ENCODE measurements at regions not wholly inside any gene's neighbourhood (a gene's known extent, or its start where the extent isn't known, plus 50 kb on each side); places are given as distances from the start of the nearest gene placed in this dataset.

- TF ChIP-seq EZH2 (IDR thresholded peaks at IDR 0.05; ENCODE audit: insufficient read depth, poor library complexity, severe bottlenecking) (no peak), EZH2phosphoT487 (IDR thresholded peaks at IDR 0.05; ENCODE audit: insufficient read depth, low read depth) (no peak)
Observed at GRCh38 chr2:59879700-59880131, 673.7 kb downstream of the BCL11A start.

Measured in GM23248 (cell line).